ENCODE measurements at regions not wholly inside any gene's neighbourhood (a gene's known extent, or its start where the extent isn't known, plus 50 kb on each side); places are given as distances from the start of the nearest gene placed in this dataset.

- TF ChIP-seq CTCF (IDR thresholded peaks at IDR 0.05): no peak
- no peak for TF ChIP-seq POLR2A (IDR thresholded peaks at IDR 0.05)
These were observed 606.6 kb downstream of the TBL1XR1 start for GRCh38 chr3:176590722-176591121.

All from Peyer's patch (tissue), 4 donors.